Panc1 (cell line): ENCODE measurements at regions not wholly inside any gene's neighbourhood (a gene's known extent, or its start where the extent isn't known, plus 50 kb on each side); places are given as distances from the start of the nearest gene placed in this dataset.

Experiments
- ATAC-seq: fragments of 200-7000 bp; cut with Tn5 transposase; 2 replicates; pipeline ENCODE4 v1.9.1; 2020; ENCODE audit warnings: mild to moderate bottlenecking, moderate library complexity
- BruUV-seq: library from RNA; stranded (reverse); fragments of 400-500 nt; replicated peaks from 2 replicates; lab custom pipeline; 2021; lab: Mats Ljungman, UMichigan
- CTCF ChIA-PET: fragments of 300-600 bp; sonication (Branson Sonifier 250); formaldehyde crosslinking; loops from one replicate; lab custom pipeline; 2022; ENCODE audit warnings: antibody characterized with exemption; lab: Charles Lee
- POLR2A ChIA-PET: fragments of 300-600 bp; sonication (Branson Sonifier 250); formaldehyde crosslinking; loops from one replicate; lab custom pipeline; 2022; ENCODE audit warnings: antibody characterized with exemption; lab: Charles Lee
- DNase-seq: peaks from one replicate; pipeline ENCODE4 v3.0.0-alpha.2; 2010; ENCODE audit warnings: low read depth, low spot score
- H3K27ac ChIP-seq: 2 replicates; pipeline ENCODE4 v1.5.1; 2011; ENCODE audit warnings: mild to moderate bottlenecking, low read length, inconsistent platforms
- H3K27me3 ChIP-seq: fragments of 200-500 bp; sonication (Bioruptor generic); 2 replicates; pipeline ENCODE4 v1.6.0; 2014; ENCODE audit warnings: low read length, inconsistent platforms; ENCODE audit not compliant: control insufficient read depth, insufficient read depth
- H3K36me3 ChIP-seq: fragments of 200-500 bp; sonication (Bioruptor generic); 2 replicates; pipeline ENCODE4 v1.5.1; 2014; ENCODE audit warnings: inconsistent platforms, mild to moderate bottlenecking, low read length, moderate library complexity; ENCODE audit not compliant: control insufficient read depth, insufficient read depth
- H3K4me1 ChIP-seq: 2 replicates; pipeline ENCODE4 v1.5.1; 2011; ENCODE audit warnings: inconsistent platforms, mild to moderate bottlenecking, low read length, moderate library complexity; ENCODE audit not compliant: control insufficient read depth, insufficient read depth
- H3K4me3 ChIP-seq, 2 experiments: 2 replicates each; pipeline ENCODE4 v1.5.1; 2011 to 2012; ENCODE audit warnings: low read depth in 2 of 2, low read length in 2 of 2, mild to moderate bottlenecking in 2 of 2, inconsistent platforms in 1 of 2, moderate library complexity in 1 of 2
- H3K9me3 ChIP-seq: fragments of 200-500 bp; sonication (Bioruptor generic); 2 replicates; pipeline ENCODE4 v1.5.1; 2014; ENCODE audit warnings: low read depth, mild to moderate bottlenecking, inconsistent platforms, low read length, moderate library complexity; ENCODE audit not compliant: control insufficient read depth, insufficient read depth
- CTCF ChIP-seq: fragments of 450-650 bp; IDR thresholded peaks from 2 replicates; pipeline ENCODE4 v1.5.1; 2017; ENCODE audit warnings: mild to moderate bottlenecking
- POLR2AphosphoS5 ChIP-seq: IDR thresholded peaks from 2 replicates; pipeline ENCODE4 v1.6.1; 2012; ENCODE audit warnings: mild to moderate bottlenecking, low read depth, low read length, moderate library complexity
- REST ChIP-seq, 2 experiments: IDR thresholded peaks; 2 replicates each; pipeline ENCODE4 v1.6.1; 2011 to 2012; ENCODE audit warnings: low read depth in 2 of 2, control low read depth in 1 of 2, low read length in 1 of 2, mild to moderate bottlenecking in 1 of 2, moderate library complexity in 1 of 2; ENCODE audit not compliant: insufficient read depth in 1 of 2
- SIN3A ChIP-seq: IDR thresholded peaks from 2 replicates; pipeline ENCODE4 v1.6.1; 2012; ENCODE audit warnings: low read depth, mild to moderate bottlenecking, low read length, moderate library complexity, borderline replicate concordance; ENCODE audit not compliant: insufficient read depth
- TCF7L2 ChIP-seq: IDR thresholded peaks from 2 replicates; pipeline ENCODE4 v1.6.1; 2011; ENCODE audit warnings: mild to moderate bottlenecking, low read depth, low read length, inconsistent platforms
- in situ Hi-C: cut with HindIII; loops from 2 replicates; pipeline ENCODE4 v1.10.0; 2016; ENCODE audit warnings: low sequenced_read_pairs, low pct_unique_long_range_greater_than_20kb
- intact Hi-C: fragments of 100-400 bp; cut with micrococcal nuclease; formaldehyde crosslinking; loops from one replicate; pipeline ENCODE4 v1.10.0; 2022; ENCODE audit not compliant: unreplicated experiment

- BruUV-seq, result no TSS peak
Measured at GRCh38 chr3:95162794-95163193, 1099.9 kb downstream of the NSUN3 start.

GRCh38 chr3:95167748-95168147 is 1104.9 kb downstream of the NSUN3 start:
- H3K27me3 ChIP-seq, result no peaks in the 10 kb centered on the region
- in situ Hi-C loops, result no loop called here
- H3K4me1 ChIP-seq, result no peaks in the 10 kb centered on the region
- ChIA-PET POLR2A (no interaction called here), CTCF (no interaction called here)
- BruUV-seq, result no TSS peak
- no peak for DNase-seq
- no peak for TF ChIP-seq TCF7L2
- no peak for TF ChIP-seq SIN3A
- TF ChIP-seq POLR2AphosphoS5, result no peak
- no peak for TF ChIP-seq REST (IDR thresholded peaks at IDR 0.05; ENCODE audit: insufficient read depth in 1 of 2, low read depth in 2 of 2, low read length in 1 of 2)
- no peak for TF ChIP-seq CTCF
- intact Hi-C loops, result no loop called here
- H3K4me3 ChIP-seq, result no peak overlapping the region
- no peak overlapping the region for H3K27ac ChIP-seq
- H3K36me3 ChIP-seq, result no peaks in the 10 kb centered on the region; the same call in 1 of the 2 replicates
- H3K9me3 ChIP-seq, result no peaks in the 10 kb centered on the region; the same call in 1 of the 2 replicates
- ATAC-seq, result no peak

More at GRCh38 chr3:95162794-95163193, 1099.9 kb downstream of the NSUN3 start:
- Histone ChIP-seq H3K27me3 (no peaks in the 10 kb centered on the region), H3K27ac (no peak overlapping the region), H3K36me3 (no peaks in the 10 kb centered on the region; the same call in 1 of the 2 replicates), H3K4me3 (no peak overlapping the region), H3K9me3 (no peaks in the 10 kb centered on the region), H3K4me1 (no peaks in the 10 kb centered on the region)
- no peak for ATAC-seq
- no peak for TF ChIP-seq TCF7L2
- CTCF ChIA-PET, result no interaction called here
- no peak for DNase-seq
- POLR2A ChIA-PET, result no interaction called here
- intact Hi-C loops, result no loop called here
- in situ Hi-C loops, result no loop called here

- no peaks in the 10 kb centered on the region for H3K4me1 ChIP-seq
Measured at GRCh38 chr3:95168526-95168925, 1105.7 kb downstream of the NSUN3 start.

More at GRCh38 chr3:95168526-95168925, 1105.7 kb downstream of the NSUN3 start:
- H3K36me3 ChIP-seq, result no peaks in the 10 kb centered on the region; the same call in 1 of the 2 replicates
- in situ Hi-C loops, result no loop called here
- H3K27ac ChIP-seq, result no peak overlapping the region
- CTCF ChIA-PET, result no interaction called here
- H3K4me3 ChIP-seq, result no peak overlapping the region
- intact Hi-C loops, result no loop called here
- no peak for TF ChIP-seq SIN3A
- TF ChIP-seq POLR2AphosphoS5, result no peak
- TF ChIP-seq CTCF, result no peak
- no peak for TF ChIP-seq REST (IDR thresholded peaks at IDR 0.05; ENCODE audit: insufficient read depth in 1 of 2, low read depth in 2 of 2, low read length in 1 of 2)
- TF ChIP-seq TCF7L2, result no peak
- no peak for DNase-seq
- no peaks in the 10 kb centered on the region for H3K27me3 ChIP-seq
- POLR2A ChIA-PET, result no interaction called here
- BruUV-seq, result no TSS peak
- no peaks in the 10 kb centered on the region; the same call in 1 of the 2 replicates for H3K9me3 ChIP-seq
- no peak for ATAC-seq
